ENCODE measurements at regions not wholly inside any gene's neighbourhood (a gene's known extent, or its start where the extent isn't known, plus 50 kb on each side); places are given as distances from the start of the nearest gene placed in this dataset.

DNA sequence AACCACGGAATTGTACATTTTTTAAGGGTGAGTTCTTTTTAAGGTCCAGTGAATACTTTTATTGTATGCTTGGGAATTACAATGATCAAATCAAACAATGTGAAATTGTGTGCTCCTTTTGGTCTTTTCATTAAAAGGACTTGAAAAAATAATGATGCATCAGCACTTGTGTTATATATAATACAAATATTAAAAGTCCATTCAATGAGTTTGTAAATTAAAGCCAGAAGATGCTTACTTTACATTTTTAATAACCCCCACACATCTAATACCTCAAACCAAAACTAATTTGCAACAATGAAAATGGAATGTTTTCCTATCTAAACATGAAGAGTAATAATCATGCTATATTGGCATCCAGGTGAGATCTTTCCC, 369.8 kb upstream of the LCORL start:
- TF ChIP-seq RAD21 (IDR thresholded peaks at IDR 0.05; ENCODE audit: low read length) = no peak
- no peak for TF ChIP-seq TCF12 (IDR thresholded peaks at IDR 0.05)
- no peak for TF ChIP-seq SMC3 (IDR thresholded peaks at IDR 0.05; ENCODE audit: low read depth, low read length)

Measured in SK-N-SH (cell line).